ENCODE measurements at regions not wholly inside any gene's neighbourhood (a gene's known extent, or its start where the extent isn't known, plus 50 kb on each side); places are given as distances from the start of the nearest gene placed in this dataset.
A peak's percentile ranks its signal among the peaks of the same experiment; 100 is the strongest.

- Histone ChIP-seq H2AFZ (ENCODE audit: low read length) (no peak overlapping the region), H2AK5ac (ENCODE audit: low read depth, low read length) (no peak overlapping the region), H3K4me1 (replicated peaks in 1 of 4; ENCODE audit: control insufficient read depth in 3 of 4, insufficient read depth in 4 of 4, low read length in 3 of 4) (peaks cover 0 to 4% (median 0%) of the 10 kb centered on the region in 4 experiments; a peak in 2 of 7 replicates), H4K91ac (replicated peaks; ENCODE audit: insufficient read length, low read length) (no peak overlapping the region), H3K18ac (ENCODE audit: extremely low read depth, low read length) (no peak overlapping the region), H2BK120ac (replicated peaks; ENCODE audit: low read depth, low read length) (peak overlapping the region; percentile 28), H3K56ac (replicated peaks; ENCODE audit: insufficient read length, low read depth, low read length) (no peak overlapping the region), H3K4me3 (ENCODE audit: extremely low read depth in 1 of 4, insufficient read depth in 2 of 4, low read depth in 3 of 4, low read length in 4 of 4) (no peak overlapping the region), H3K23ac (ENCODE audit: insufficient read length) (no peak overlapping the region), H2BK20ac (ENCODE audit: low read length) (no peak overlapping the region), H3K27me3 (replicated peaks in 1 of 4; ENCODE audit: control insufficient read depth in 3 of 4, extremely low read depth in 1 of 4, insufficient read depth in 3 of 4, low read length in 3 of 4) (no peaks in the 10 kb centered on the region), H3K36me3 (ENCODE audit: control insufficient read depth in 2 of 4, insufficient read depth in 4 of 4, low read length in 3 of 4) (no peaks in the 10 kb centered on the region), H3K23me2 (ENCODE audit: low read depth, low read length) (no peaks in the 10 kb centered on the region), H3K14ac (ENCODE audit: insufficient read length) (no peak overlapping the region), H4K5ac (ENCODE audit: insufficient read length, low read depth, low read length) (no peak overlapping the region), H3K4me2 (ENCODE audit: insufficient read depth in 1 of 2, low read depth in 2 of 2, low read length in 2 of 2) (no peak overlapping the region), H3K9ac (replicated peaks in 1 of 4; ENCODE audit: extremely low read depth in 1 of 4, low read depth in 3 of 4, low read length in 3 of 4) (no peak overlapping the region), H3K4ac (replicated peaks; ENCODE audit: insufficient read length, low read depth, low read length) (no peak overlapping the region), H2BK15ac (ENCODE audit: low read length) (no peak overlapping the region), H3K79me1 (ENCODE audit: low read depth, low read length) (no peaks in the 10 kb centered on the region), H3K79me2 (ENCODE audit: control insufficient read depth in 1 of 2, insufficient read depth in 2 of 2, low read length in 2 of 2) (no peaks in the 10 kb centered on the region), H3K27ac (ENCODE audit: low read depth, low read length) (no peak overlapping the region), H3K9me3 (ENCODE audit: insufficient read depth in 2 of 2, low read depth in 1 of 2, low read length in 1 of 2) (no peaks in the 10 kb centered on the region), H4K20me1 (replicated peaks in 1 of 2; ENCODE audit: control insufficient read depth in 1 of 2, insufficient read depth in 2 of 2, low read length in 2 of 2) (no peaks in the 10 kb centered on the region), H4K8ac (ENCODE audit: extremely low read depth, insufficient read depth, low read length) (no peak overlapping the region), H2BK12ac (ENCODE audit: low read depth, low read length) (no peak overlapping the region), H2BK5ac (ENCODE audit: low read depth, low read length) (no peak overlapping the region)
- POLR2A ChIA-PET (ENCODE audit: partially characterized antibody) = no interaction called here
- DNase-seq (ENCODE audit: low read depth in 1 of 2, low spot score in 2 of 2) (no peak), FAIRE-seq (peak; percentile 39)
- CTCF ChIA-PET (ENCODE audit: partially characterized antibody) = interaction anchor here (1.0 kb wide), 1 partner anchor 24 kb away, joined by 3 read pairs; no protein-coding TSS in a partner anchor
- WGBS, 2 experiments (ENCODE audit: extremely low coverage in 1 of 2, insufficient coverage in 1 of 2, insufficient read length in 1 of 2, insufficient replicate concordance in 2 of 2, low coverage in 1 of 2, low lambda C conversion rate in 2 of 2, missing lambda C conversion rate in 1 of 2) = 93% methylated on average over 3 of the region's 3 CpGs; no CpG with 5 or more reads in 1 of the 2 experiments
- no peak for TF ChIP-seq SP4 (IDR thresholded peaks at IDR 0.05; ENCODE audit: low read length)
- no peak for TF ChIP-seq TAF1 (IDR thresholded peaks at IDR 0.05; ENCODE audit: low read depth, low read length)
Measured at GRCh38 chr7:77479536-77480088, 57.5 kb upstream of the PTPN12 start.

Data from H1 (cell line).